ENCODE measurements at regions not wholly inside any gene's neighbourhood (a gene's known extent, or its start where the extent isn't known, plus 50 kb on each side); places are given as distances from the start of the nearest gene placed in this dataset.

- no peak for TF ChIP-seq POLR2A (IDR thresholded peaks at IDR 0.05; ENCODE audit: extremely low read depth, insufficient read length)
- TF ChIP-seq CTCF (IDR thresholded peaks at IDR 0.05; ENCODE audit: low read depth, low read length), result no peak
Measured at GRCh38 chr2:134056173-134056572, 197.7 kb upstream of the MGAT5 start.

All from NB4 (cell line).